GM23338 (cell line): ENCODE measurements at regions not wholly inside any gene's neighbourhood (a gene's known extent, or its start where the extent isn't known, plus 50 kb on each side); places are given as distances from the start of the nearest gene placed in this dataset.

ENCODE experiments used
- ATAC-seq: fragments of 200-7000 bp; cut with Tn5 transposase; 3 replicates; pipeline ENCODE4 v1.9.1; 2020
- DNase-seq: peaks from one replicate; pipeline ENCODE4 v3.0.0-alpha.2; 2015; ENCODE audit warnings: low spot score
- H2AFZ ChIP-seq: fragments of 200-600 bp; sonication (generic); 2 replicates; pipeline ENCODE4 v1.8.0; 2016; ENCODE audit warnings: antibody characterized with exemption, mild to moderate bottlenecking, moderate library complexity
- H3F3A ChIP-seq: fragments of 200-600 bp; sonication (generic); replicated peaks from 2 replicates; pipeline ENCODE4 v1.8.0; 2017; ENCODE audit warnings: antibody characterized with exemption, mixed run types, low read depth
- H3K27ac ChIP-seq: fragments of 200-600 bp; sonication (generic); 2 replicates; pipeline ENCODE4 v1.6.1; 2016; ENCODE audit warnings: low read depth
- H3K27me3 ChIP-seq: fragments of 200-600 bp; sonication (generic); 2 replicates; pipeline ENCODE4 v1.8.0; 2016; ENCODE audit warnings: mild to moderate bottlenecking, mixed run types, moderate library complexity; ENCODE audit not compliant: insufficient read depth
- H3K36me3 ChIP-seq: fragments of 200-600 bp; sonication (generic); 2 replicates; pipeline ENCODE4 v1.8.0; 2016; ENCODE audit warnings: mild to moderate bottlenecking; ENCODE audit not compliant: insufficient read depth
- H3K4me1 ChIP-seq: fragments of 200-600 bp; sonication (generic); 2 replicates; pipeline ENCODE4 v1.8.0; 2016; ENCODE audit warnings: mild to moderate bottlenecking, moderate library complexity; ENCODE audit not compliant: insufficient read depth
- H3K4me2 ChIP-seq: fragments of 200-600 bp; sonication (generic); 2 replicates; pipeline ENCODE4 v1.7.1; 2017; ENCODE audit warnings: mixed run types
- H3K4me3 ChIP-seq: fragments of 200-600 bp; sonication (generic); 2 replicates; pipeline ENCODE4 v1.6.1; 2016; ENCODE audit warnings: mixed run types
- H3K79me2 ChIP-seq: fragments of 200-600 bp; sonication (generic); replicated peaks from 2 replicates; pipeline ENCODE4 v1.8.0; 2017; ENCODE audit warnings: mild to moderate bottlenecking; ENCODE audit not compliant: insufficient read depth
- H3K9me2 ChIP-seq: fragments of 200-600 bp; sonication (generic); 2 replicates; pipeline ENCODE4 v1.8.0; 2017; ENCODE audit not compliant: insufficient read depth
- H4K20me1 ChIP-seq: fragments of 200-600 bp; sonication (generic); replicated peaks from 2 replicates; pipeline ENCODE4 v1.8.0; 2017; ENCODE audit warnings: mild to moderate bottlenecking; ENCODE audit not compliant: insufficient read depth
- H3K27ac Mint-ChIP-seq: 2 replicates; pipeline ENCODE4 v1.8.0; 2020; ENCODE audit warnings: inconsistent platforms, mild to moderate bottlenecking, moderate library complexity, mixed read lengths
- H3K27me3 Mint-ChIP-seq: 3 replicates; pipeline ENCODE4 v1.8.0; 2022; ENCODE audit warnings: low read depth, mild to moderate bottlenecking, moderate library complexity, mixed read lengths, inconsistent platforms; ENCODE audit not compliant: insufficient read depth, poor library complexity
- H3K36me3 Mint-ChIP-seq: 3 replicates; pipeline ENCODE4 v1.8.0; 2021; ENCODE audit warnings: low read depth, mild to moderate bottlenecking, inconsistent platforms, moderate library complexity, mixed read lengths
- H3K4me1 Mint-ChIP-seq: 3 replicates; pipeline ENCODE4 v1.8.0; 2020; ENCODE audit warnings: mild to moderate bottlenecking, inconsistent platforms, mixed read lengths
- H3K4me3 Mint-ChIP-seq: 3 replicates; pipeline ENCODE4 v1.8.0; 2021; ENCODE audit warnings: moderate library complexity, mild to moderate bottlenecking, inconsistent platforms, mixed read lengths
- H3K9me3 Mint-ChIP-seq: 3 replicates; pipeline ENCODE4 v1.8.0; 2020; ENCODE audit warnings: moderate library complexity, mild to moderate bottlenecking, inconsistent platforms, mixed read lengths
- CREB1 ChIP-seq: fragments of 250-450 bp; sonication (Bioruptor Pico); IDR thresholded peaks from 2 replicates; pipeline ENCODE4 v1.5.0; 2020; ENCODE audit warnings: low read depth, mild to moderate bottlenecking, moderate library complexity
- EZH2 ChIP-seq: fragments of 200-600 bp; sonication (generic); IDR thresholded peaks from one replicate; pipeline ENCODE4 v1.8.0; 2017; ENCODE audit warnings: antibody characterized with exemption, mild to moderate bottlenecking, low read depth; ENCODE audit not compliant: unreplicated experiment
- EZH2phosphoT487 ChIP-seq: fragments of 200-600 bp; sonication (generic); IDR thresholded peaks from one replicate; pipeline ENCODE4 v1.8.1; 2018; ENCODE audit warnings: antibody characterized with exemption; ENCODE audit not compliant: unreplicated experiment
- JUNB ChIP-seq: IDR thresholded peaks from one replicate; pipeline ENCODE4 v1.6.1; 2016; ENCODE audit warnings: antibody characterized with exemption; ENCODE audit not compliant: unreplicated experiment
- NANOG ChIP-seq: IDR thresholded peaks from 2 replicates; pipeline ENCODE4 v1.6.1; 2016; ENCODE audit warnings: antibody characterized with exemption, borderline replicate concordance
- POLR2AphosphoS5 ChIP-seq: IDR thresholded peaks from 2 replicates; pipeline ENCODE4 v1.6.1; 2016; ENCODE audit warnings: antibody characterized with exemption, low read depth
- STAT1 ChIP-seq: IDR thresholded peaks from one replicate; pipeline ENCODE4 v1.6.1; 2016; ENCODE audit warnings: antibody characterized with exemption; ENCODE audit not compliant: unreplicated experiment
- ZNF462 ChIP-seq: fragments of 250-450 bp; sonication (Bioruptor Pico); IDR thresholded peaks from 2 replicates; pipeline ENCODE4 v1.5.0; 2020; ENCODE audit warnings: mild to moderate bottlenecking, moderate library complexity
- TF ChIP-seq, protein P1 (sequence below): IDR thresholded peaks from 2 replicates; pipeline ENCODE4 v1.6.1; 2016; ENCODE audit warnings: antibody characterized with exemption
- TF ChIP-seq, protein P2 (sequence below): IDR thresholded peaks from one replicate; pipeline ENCODE4 v1.6.1; 2018; ENCODE audit warnings: antibody characterized with exemption; ENCODE audit not compliant: unreplicated experiment

- TF ChIP-seq ZNF462 (CRISPR knock-in tag) = no peak
- TF ChIP-seq, protein P1, sequence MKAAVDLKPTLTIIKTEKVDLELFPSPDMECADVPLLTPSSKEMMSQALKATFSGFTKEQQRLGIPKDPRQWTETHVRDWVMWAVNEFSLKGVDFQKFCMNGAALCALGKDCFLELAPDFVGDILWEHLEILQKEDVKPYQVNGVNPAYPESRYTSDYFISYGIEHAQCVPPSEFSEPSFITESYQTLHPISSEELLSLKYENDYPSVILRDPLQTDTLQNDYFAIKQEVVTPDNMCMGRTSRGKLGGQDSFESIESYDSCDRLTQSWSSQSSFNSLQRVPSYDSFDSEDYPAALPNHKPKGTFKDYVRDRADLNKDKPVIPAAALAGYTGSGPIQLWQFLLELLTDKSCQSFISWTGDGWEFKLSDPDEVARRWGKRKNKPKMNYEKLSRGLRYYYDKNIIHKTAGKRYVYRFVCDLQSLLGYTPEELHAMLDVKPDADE = no peak
- no peak for TF ChIP-seq JUNB
These were observed 111.5 kb upstream of the MEF2A start (continued) for GRCh38 chr15:99454107-99454809.

GRCh38 chr15:99454941-99455788 lies 110.6 kb upstream of the MEF2A start:
- no peaks in the 10 kb centered on the region for H3K4me1 Mint-ChIP-seq
- H3K4me2 ChIP-seq = no peak overlapping the region
- H3K27ac Mint-ChIP-seq = no peak overlapping the region
- TF ChIP-seq JUNB = no peak
- no peak for TF ChIP-seq STAT1
- no peak for TF ChIP-seq EZH2phosphoT487
- TF ChIP-seq NANOG = no peak
- TF ChIP-seq, protein P1 = no peak
- TF ChIP-seq EZH2 = no peak
- no peak for TF ChIP-seq CREB1 (CRISPR knock-in tag)
- no peak for TF ChIP-seq POLR2AphosphoS5
- TF ChIP-seq, protein P2, sequence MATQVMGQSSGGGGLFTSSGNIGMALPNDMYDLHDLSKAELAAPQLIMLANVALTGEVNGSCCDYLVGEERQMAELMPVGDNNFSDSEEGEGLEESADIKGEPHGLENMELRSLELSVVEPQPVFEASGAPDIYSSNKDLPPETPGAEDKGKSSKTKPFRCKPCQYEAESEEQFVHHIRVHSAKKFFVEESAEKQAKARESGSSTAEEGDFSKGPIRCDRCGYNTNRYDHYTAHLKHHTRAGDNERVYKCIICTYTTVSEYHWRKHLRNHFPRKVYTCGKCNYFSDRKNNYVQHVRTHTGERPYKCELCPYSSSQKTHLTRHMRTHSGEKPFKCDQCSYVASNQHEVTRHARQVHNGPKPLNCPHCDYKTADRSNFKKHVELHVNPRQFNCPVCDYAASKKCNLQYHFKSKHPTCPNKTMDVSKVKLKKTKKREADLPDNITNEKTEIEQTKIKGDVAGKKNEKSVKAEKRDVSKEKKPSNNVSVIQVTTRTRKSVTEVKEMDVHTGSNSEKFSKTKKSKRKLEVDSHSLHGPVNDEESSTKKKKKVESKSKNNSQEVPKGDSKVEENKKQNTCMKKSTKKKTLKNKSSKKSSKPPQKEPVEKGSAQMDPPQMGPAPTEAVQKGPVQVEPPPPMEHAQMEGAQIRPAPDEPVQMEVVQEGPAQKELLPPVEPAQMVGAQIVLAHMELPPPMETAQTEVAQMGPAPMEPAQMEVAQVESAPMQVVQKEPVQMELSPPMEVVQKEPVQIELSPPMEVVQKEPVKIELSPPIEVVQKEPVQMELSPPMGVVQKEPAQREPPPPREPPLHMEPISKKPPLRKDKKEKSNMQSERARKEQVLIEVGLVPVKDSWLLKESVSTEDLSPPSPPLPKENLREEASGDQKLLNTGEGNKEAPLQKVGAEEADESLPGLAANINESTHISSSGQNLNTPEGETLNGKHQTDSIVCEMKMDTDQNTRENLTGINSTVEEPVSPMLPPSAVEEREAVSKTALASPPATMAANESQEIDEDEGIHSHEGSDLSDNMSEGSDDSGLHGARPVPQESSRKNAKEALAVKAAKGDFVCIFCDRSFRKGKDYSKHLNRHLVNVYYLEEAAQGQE = no peak

More at GRCh38 chr15:99454941-99455788, 110.6 kb upstream of the MEF2A start:
- H3K36me3 Mint-ChIP-seq = no peaks in the 10 kb centered on the region; the same call in 2 of the 3 replicates
- Histone ChIP-seq H3K4me3 (no peak overlapping the region), H4K20me1 (no peaks in the 10 kb centered on the region), H3K27ac (no peak overlapping the region), H3K4me1 (no peaks in the 10 kb centered on the region), H3K79me2 (no peaks in the 10 kb centered on the region), H3F3A (no peaks in the 10 kb centered on the region), H2AFZ (no peak overlapping the region), H3K27me3 (no peaks in the 10 kb centered on the region), H3K9me2 (no peaks in the 10 kb centered on the region), H3K36me3 (no peaks in the 10 kb centered on the region; the same call in 1 of the 2 replicates)
- ATAC-seq = no peak; the same call in 2 of the 3 replicates
- H3K9me3 Mint-ChIP-seq = peaks cover 6% of the 10 kb centered on the region; the same call in 1 of the 3 replicates
- DNase-seq = no peak
- peaks cover 7% of the 10 kb centered on the region for H3K27me3 Mint-ChIP-seq
- no peak overlapping the region for H3K4me3 Mint-ChIP-seq
